GM18511 (cell line): ENCODE measurements at regions not wholly inside any gene's neighbourhood (a gene's known extent, or its start where the extent isn't known, plus 50 kb on each side); places are given as distances from the start of the nearest gene placed in this dataset.
"Not testable (repeated sequence)": the region's sequence is repeated elsewhere in the genome, so short reads cannot be mapped to it uniquely, and the experiment has no call there.

ENCODE experiments used
- ATAC-seq: cut with Tn5 transposase; IDR thresholded peaks from one replicate; pipeline ENCODE4 v1.9.1; 2021; ENCODE audit warnings: mild to moderate bottlenecking, moderate library complexity; ENCODE audit not compliant: unreplicated experiment

- ATAC-seq: no peak
Measured at GRCh38 chr12:115813256-115813655, 464.2 kb downstream of the MED13L start.

- no peak for ATAC-seq
Measured at GRCh38 chr12:115811929-115812328, 465.6 kb downstream of the MED13L start.

- no peak for ATAC-seq
Measured at GRCh38 chr12:115811045-115811444, 466.4 kb downstream of the MED13L start.

GRCh38 chr12:115810122-115810901 lies 467.2 kb downstream of the MED13L start:
- no peak for ATAC-seq

- no peak for ATAC-seq
Measured at GRCh38 chr12:115806000-115806399, 471.5 kb downstream of the MED13L start.

GRCh38 chr12:115802767-115803166 lies 474.7 kb downstream of the MED13L start:
- ATAC-seq: no peak

- no peak for ATAC-seq
Measured at GRCh38 chr12:115801871-115802270, 475.6 kb downstream of the MED13L start.

- no peak for ATAC-seq
Measured at GRCh38 chr12:115799610-115800009, 477.9 kb downstream of the MED13L start.

GRCh38 chr12:115798309-115798917 lies 479.1 kb downstream of the MED13L start:
- ATAC-seq: no peak

GRCh38 chr12:115794659-115795081 lies 482.8 kb downstream of the MED13L start:
- no peak for ATAC-seq

GRCh38 chr12:115791331-115791730 lies 486.2 kb downstream of the MED13L start:
- no peak for ATAC-seq

- ATAC-seq: no peak
Measured at GRCh38 chr12:115790526-115790925, 487.0 kb downstream of the MED13L start.

- not testable (repeated sequence) for ATAC-seq
Measured at GRCh38 chr12:115786490-115786889, 491.0 kb downstream of the MED13L start.

- ATAC-seq: no peak
Measured at GRCh38 chr12:115785548-115785947, 491.9 kb downstream of the MED13L start.

GRCh38 chr12:115776399-115776798 lies 501.1 kb downstream of the MED13L start:
- no peak for ATAC-seq

- ATAC-seq: no peak
Measured at GRCh38 chr12:115774148-115774895, 503.2 kb downstream of the MED13L start.

GRCh38 chr12:115771601-115772000 lies 505.9 kb downstream of the MED13L start:
- ATAC-seq: no peak

- no peak for ATAC-seq
Measured at GRCh38 chr12:115771065-115771464, 506.4 kb downstream of the MED13L start.

GRCh38 chr12:115770643-115771042 lies 506.9 kb downstream of the MED13L start:
- no peak for ATAC-seq

- ATAC-seq: no peak
Measured at GRCh38 chr12:115767916-115768315, 509.6 kb downstream of the MED13L start.

- ATAC-seq: no peak
Measured at GRCh38 chr12:115763982-115764621, 513.4 kb downstream of the MED13L start.
